ENCODE measurements at regions not wholly inside any gene's neighbourhood (a gene's known extent, or its start where the extent isn't known, plus 50 kb on each side); places are given as distances from the start of the nearest gene placed in this dataset.
"Not testable (repeated sequence)": the region's sequence is repeated elsewhere in the genome, so short reads cannot be mapped to it uniquely, and the experiment has no call there.

DNA sequence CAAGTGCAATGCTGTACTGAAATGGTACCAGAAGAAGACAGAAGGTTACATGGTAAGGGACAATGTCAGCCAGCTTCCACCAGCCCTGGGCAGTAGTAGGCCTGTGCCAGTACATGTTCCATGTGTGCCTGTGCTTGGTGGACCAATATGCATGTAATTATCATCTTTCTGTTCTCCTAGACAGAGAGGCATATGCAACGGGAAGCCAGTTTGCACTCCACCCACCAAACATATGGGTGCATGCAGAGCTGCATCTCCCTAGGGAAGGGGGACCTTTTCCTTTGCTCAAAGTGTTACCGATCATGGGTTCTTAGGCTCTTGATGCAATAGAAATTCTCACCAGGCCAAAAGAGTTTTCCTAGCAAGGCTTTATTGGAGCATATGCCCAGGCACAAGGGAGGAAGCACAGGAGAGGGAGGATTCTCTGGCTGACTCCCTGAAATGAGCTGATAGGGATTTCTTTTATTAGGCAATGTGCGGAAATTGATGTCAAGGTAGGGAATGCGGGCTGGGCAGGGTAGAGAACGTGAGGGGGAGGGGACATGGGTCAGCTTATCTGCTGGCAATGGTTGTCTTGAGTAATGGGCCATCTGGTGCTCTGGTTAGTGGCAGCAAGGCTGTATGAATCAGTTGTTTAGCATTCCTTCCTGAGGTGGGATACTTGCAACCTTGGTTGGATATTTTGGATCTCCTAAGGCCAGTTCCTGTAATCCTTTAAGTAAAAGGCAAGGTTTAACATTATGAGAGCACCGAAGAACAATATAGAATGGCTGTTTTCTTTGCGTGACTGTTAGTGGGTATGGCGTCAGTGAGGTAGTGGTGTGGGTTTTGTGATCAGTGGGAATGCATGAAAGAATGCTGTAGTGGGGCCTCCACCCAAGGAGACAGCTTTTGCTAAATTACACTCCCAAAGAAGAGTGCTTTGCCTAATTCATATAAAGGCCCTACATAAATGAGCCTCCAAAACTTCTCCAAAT is 102.5 kb downstream of the CDRT15L2 start:
- DNase-seq, result not testable (repeated sequence)

- DNase-seq, result not testable (repeated sequence)
Observed at GRCh38 chr17:20683651-20684229, 104.2 kb downstream of the CDRT15L2 start.

GRCh38 chr17:20684975-20685374 is 105.5 kb downstream of the CDRT15L2 start:
- DNase-seq, result not testable (repeated sequence)

GRCh38 chr17:20687584-20687983 is 108.1 kb downstream of the CDRT15L2 start:
- DNase-seq, result not testable (repeated sequence)

- DNase-seq, result not testable (repeated sequence)
Observed at GRCh38 chr17:20689170-20689749, 109.7 kb downstream of the CDRT15L2 start.

- not testable (repeated sequence) for DNase-seq
Observed at GRCh38 chr17:20692706-20693105, 113.2 kb downstream of the CDRT15L2 start.

- DNase-seq, result not testable (repeated sequence)
Observed at GRCh38 chr17:20695871-20696270, 116.3 kb downstream of the CDRT15L2 start.

DNA sequence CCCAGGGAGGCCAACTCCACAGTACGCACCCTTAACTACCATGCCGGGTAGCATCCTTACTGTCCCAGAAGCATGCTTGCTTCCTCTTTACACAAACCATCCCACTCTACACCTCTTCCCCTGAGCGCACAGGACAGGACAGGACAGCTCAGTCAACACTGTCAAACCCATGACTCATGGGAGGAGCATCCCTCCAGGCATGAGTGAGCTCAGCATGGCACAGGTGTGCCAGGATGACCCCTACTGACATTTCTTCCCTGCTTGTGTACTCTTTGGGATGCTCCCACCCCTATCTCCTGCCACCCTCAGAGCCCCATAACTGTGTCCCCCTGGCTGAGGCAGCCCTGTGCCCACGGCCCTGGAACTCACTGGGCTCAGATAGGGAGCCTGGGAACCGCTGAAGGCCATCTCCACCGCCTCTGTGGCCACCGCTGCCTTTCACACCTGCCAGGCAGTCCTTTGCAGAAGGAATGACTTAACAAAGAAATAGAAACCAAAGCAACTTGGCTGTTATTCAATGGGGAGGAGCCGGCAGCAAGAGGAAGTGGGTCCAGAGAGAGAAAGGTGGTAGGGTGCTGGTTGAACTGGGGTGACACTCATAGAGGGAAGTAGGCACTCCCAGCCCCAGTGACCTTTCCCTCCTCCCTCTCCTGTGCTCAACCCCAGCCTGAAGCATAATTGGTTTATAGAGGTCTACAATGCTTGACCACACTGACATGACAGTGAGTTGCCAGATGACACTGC is 119.1 kb downstream of the CDRT15L2 start:
- DNase-seq, result not testable (repeated sequence)

GRCh38 chr17:20700528-20700927 is 121.0 kb downstream of the CDRT15L2 start:
- DNase-seq, result not testable (repeated sequence)

DNA sequence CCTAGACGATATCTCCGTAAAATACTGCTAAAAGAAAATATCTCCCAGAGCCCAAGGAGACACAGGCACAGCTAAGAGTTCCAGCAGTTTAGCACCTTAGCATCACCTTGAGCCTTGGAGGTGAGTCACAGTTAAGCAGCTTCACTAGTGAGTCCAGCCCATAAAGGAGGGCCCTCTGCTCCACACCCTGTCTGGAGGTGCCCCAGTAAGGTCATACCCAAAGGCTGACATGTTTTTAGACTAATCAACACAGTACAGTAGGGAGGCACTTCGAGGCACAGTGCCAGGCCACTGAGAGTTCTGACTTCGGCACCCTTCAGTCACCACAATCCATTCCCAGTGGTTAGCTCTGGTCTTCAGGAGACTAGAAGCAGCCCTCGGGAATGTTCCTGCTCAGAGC is 121.8 kb downstream of the CDRT15L2 start:
- not testable (repeated sequence) for DNase-seq

GRCh38 chr17:20702692-20703091 is 123.2 kb downstream of the CDRT15L2 start:
- DNase-seq, result no peak

GRCh38 chr17:20703781-20704180 is 124.3 kb downstream of the CDRT15L2 start:
- DNase-seq, result no peak

DNA sequence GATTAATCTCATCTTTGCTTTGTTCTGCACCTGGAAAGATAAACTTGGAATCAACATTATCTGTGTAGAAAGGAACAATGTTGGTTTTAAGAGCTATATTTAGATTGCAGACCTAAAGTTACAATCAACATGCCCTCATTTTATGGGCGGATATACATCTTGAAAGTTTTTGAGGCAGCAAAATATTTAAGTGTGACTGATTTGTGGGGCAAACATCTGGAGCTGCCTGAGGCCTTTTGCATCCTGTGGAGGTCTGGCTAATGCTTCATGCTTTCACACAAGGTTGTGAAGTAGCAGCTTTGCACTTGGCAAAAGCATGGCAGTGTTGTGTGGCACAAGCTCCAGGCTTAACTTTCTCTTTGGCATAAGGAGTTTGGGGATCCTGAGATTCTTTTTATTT is 125.7 kb downstream of the CDRT15L2 start:
- DNase-seq, result not testable (repeated sequence)

GRCh38 chr17:20706751-20707373 is 127.3 kb downstream of the CDRT15L2 start:
- DNase-seq, result no peak

DNA sequence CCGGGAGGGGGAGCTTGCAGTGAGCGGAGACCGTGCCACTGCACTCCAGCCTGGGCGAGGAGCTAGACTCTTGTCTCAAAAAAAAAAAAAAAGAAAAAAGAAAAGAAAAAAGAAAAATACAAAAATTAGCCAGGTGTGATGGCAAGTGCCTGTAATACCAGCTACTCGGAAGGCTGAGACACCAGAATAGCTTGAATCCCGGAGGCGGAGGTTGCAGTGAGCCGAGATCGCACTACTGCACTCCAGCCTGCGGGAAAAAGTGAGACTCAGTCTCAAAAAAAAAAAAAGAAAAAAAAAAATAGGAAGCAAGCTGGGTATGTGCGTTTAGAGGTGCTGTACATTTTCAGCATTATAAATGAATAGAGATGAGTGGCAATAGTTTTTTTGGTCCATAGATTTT is 129.3 kb downstream of the CDRT15L2 start:
- DNase-seq, result not testable (repeated sequence)

DNA sequence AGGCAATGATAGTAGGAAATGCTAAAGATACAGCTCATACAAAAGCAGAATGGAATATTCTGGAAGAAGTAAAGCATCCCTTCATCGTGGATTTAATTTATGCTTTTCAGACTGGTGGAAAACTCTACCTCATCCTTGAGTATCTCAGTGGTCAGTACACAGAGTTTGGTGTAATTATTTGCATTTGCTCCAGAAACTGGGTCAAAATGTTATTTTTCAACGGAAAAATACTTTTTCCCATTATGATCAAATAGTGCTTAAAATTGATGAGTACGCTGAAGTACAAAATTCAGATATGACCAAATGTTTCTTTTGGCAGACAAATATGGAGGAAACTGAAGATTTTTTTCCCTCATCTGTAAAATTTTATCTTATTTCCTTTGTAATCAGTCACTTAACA is 137.0 kb downstream of the CDRT15L2 start:
- not testable (repeated sequence) for DNase-seq

GRCh38 chr17:20721171-20721570 is 141.6 kb downstream of the CDRT15L2 start:
- DNase-seq, result no peak

DNA sequence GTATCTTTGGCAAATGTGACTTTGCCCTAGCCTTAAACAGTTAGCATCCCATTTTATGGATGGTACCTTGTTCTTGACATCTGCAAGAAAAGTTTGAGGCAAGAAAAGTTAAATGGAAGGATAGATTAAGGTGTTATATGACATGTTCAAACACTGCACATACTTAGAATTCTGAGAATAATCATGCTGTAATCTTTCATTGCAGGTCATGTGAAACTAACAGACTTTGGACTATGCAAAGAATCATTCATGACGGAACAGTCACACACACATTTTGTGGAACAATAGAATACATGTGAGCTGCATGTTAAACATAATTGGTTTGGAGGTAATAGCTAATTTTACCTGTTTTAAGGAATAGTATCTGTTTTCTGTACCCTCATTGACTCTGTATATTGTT is 144.9 kb downstream of the CDRT15L2 start:
- not testable (repeated sequence) for DNase-seq

GRCh38 chr17:20727201-20727600 is 147.7 kb downstream of the CDRT15L2 start:
- not testable (repeated sequence) for DNase-seq

DNA sequence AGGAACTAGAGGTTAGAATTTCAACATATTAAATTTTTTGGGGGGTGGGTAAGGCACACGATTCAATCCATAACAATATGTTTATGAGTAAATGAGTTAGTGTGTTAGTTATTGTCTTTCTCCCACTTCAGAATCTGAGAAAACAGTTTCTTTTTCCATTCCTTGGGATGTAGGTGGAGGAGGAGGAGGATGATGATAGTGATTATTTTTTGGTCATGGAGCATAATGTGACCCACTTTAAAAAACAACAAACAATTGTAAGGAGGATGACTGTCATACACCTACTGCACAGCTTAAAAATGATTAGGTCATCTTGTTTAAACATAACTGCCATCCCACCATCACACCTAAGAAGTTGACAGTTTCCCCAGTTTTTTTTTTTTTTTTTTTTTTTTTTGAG is 148.7 kb downstream of the CDRT15L2 start:
- DNase-seq, result no peak

DNA sequence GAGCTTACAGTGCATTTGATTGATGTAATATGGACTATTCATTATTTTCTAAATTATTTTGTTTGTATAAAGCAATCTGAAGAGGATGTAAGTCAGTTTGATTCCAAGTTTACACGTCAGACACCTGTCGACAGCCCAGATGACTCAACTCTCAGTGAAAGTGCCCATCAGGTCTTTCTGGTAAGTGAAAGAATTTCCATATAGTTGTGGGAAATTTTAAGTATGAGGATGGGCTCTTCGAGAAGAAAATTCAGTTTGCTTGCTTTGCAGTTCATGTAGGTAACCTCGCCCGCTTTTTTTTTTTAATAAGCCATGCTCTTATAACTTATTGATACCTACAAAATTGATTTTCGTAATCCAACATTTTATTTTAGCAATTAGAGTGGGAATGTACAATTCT is 151.6 kb downstream of the CDRT15L2 start:
- not testable (repeated sequence) for DNase-seq
